Fibroblast of mammary gland (primary cell): ENCODE measurements at regions not wholly inside any gene's neighbourhood (a gene's known extent, or its start where the extent isn't known, plus 50 kb on each side); places are given as distances from the start of the nearest gene placed in this dataset.

Experiments used
- DNase-seq: peaks from one replicate; pipeline ENCODE4 v3.0.0-alpha.2; 2010; ENCODE audit warnings: low read depth
- H3K4me3 ChIP-seq: 2 replicates; pipeline ENCODE4 v1.5.1; 2011; ENCODE audit warnings: low read depth, mild to moderate bottlenecking, low read length, moderate library complexity; ENCODE audit not compliant: control insufficient read depth
- TF ChIP-seq, protein P1 (sequence below): conservative IDR thresholded peaks from 2 replicates; pipeline ENCODE4 v1.5.1; 2011; ENCODE audit warnings: low read depth, low read length, inconsistent platforms; ENCODE audit not compliant: control insufficient read depth, insufficient read depth

DNA sequence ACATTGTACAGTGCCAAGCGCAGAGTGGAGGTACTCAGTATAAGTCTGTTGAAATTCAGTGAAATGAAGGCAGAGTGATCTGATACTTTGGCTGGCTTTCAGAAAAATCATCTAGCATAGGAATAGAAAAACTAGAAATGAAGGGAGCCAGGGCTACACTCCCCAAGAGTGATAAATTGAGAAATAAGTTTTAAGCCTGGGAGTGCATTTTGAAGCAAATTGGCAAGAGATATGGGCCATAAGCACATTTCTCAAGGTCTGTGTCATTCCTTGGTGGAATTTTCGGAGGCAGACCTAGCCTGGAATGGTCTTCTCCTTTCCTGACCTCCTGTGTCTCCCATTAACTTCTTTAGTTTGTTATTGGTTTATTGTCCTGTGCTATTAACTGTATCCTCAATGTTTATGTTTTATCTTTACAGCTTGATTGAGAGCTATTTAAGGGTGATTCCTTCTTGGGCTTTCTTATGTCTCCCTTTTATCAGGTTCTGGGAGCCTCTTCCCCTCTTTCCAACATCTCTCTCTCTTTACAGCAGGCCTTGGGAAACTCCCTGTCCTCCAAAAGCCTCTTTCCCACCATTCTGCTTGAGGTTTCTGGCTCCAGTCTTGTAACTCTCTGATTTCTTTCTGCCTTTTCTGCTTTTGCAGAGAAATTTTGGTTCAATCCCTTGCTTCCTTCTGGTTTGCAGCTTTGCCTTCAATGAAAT is 649.5 kb downstream of the SLC4A3 start:
- H3K4me3 ChIP-seq: no peak overlapping the region
- DNase-seq: peak; percentile 79
- TF ChIP-seq, protein P1, sequence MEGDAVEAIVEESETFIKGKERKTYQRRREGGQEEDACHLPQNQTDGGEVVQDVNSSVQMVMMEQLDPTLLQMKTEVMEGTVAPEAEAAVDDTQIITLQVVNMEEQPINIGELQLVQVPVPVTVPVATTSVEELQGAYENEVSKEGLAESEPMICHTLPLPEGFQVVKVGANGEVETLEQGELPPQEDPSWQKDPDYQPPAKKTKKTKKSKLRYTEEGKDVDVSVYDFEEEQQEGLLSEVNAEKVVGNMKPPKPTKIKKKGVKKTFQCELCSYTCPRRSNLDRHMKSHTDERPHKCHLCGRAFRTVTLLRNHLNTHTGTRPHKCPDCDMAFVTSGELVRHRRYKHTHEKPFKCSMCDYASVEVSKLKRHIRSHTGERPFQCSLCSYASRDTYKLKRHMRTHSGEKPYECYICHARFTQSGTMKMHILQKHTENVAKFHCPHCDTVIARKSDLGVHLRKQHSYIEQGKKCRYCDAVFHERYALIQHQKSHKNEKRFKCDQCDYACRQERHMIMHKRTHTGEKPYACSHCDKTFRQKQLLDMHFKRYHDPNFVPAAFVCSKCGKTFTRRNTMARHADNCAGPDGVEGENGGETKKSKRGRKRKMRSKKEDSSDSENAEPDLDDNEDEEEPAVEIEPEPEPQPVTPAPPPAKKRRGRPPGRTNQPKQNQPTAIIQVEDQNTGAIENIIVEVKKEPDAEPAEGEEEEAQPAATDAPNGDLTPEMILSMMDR: no peak

DNA sequence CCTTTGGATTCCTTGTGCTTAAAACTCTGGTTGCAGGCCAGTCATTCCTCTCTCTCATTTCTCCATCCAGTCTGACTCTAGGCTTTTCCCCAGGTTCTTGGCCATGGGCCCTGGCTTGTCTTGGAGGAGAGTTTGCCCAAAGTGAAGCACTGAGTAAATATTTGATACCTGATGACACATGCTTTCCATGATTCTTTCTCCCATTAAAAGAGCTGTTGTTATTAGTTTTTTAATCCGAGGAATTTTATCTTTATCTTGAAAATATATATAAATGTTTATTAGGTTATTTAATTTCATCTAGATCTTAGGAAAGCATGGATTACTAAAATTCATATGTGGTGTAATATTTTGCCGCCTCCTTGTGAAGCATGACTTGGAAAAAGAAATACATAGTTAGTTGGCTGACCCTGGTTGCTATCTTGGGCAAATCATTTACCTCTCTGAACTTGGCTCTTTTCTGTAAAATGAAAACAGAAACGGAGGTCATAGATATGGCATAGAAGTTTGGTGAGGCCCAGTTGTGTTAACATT is 650.1 kb downstream of the SLC4A3 start:
- H3K4me3 ChIP-seq: no peak overlapping the region
- DNase-seq: peak; percentile 92
- TF ChIP-seq, protein P1: no peak

GRCh38 chr2:220278022-220278421 is 650.6 kb downstream of the SLC4A3 start:
- TF ChIP-seq, protein P1: no peak
- no peak for DNase-seq
- H3K4me3 ChIP-seq: no peak overlapping the region

- DNase-seq: peak; percentile 96
Observed at GRCh38 chr2:220279372-220279771, 651.9 kb downstream of the SLC4A3 start.

GRCh38 chr2:220279840-220280239 is 652.4 kb downstream of the SLC4A3 start:
- TF ChIP-seq, protein P1: no peak
- H3K4me3 ChIP-seq: no peak overlapping the region
- DNase-seq: peak; percentile 64

More at GRCh38 chr2:220279372-220279771, 651.9 kb downstream of the SLC4A3 start:
- H3K4me3 ChIP-seq: no peak overlapping the region
- TF ChIP-seq, protein P1: no peak

- TF ChIP-seq, protein P1: no peak
- DNase-seq: no peak
- no peak overlapping the region for H3K4me3 ChIP-seq
Observed at GRCh38 chr2:220280736-220281135, 653.3 kb downstream of the SLC4A3 start.
